ENCODE measurements at regions not wholly inside any gene's neighbourhood (a gene's known extent, or its start where the extent isn't known, plus 50 kb on each side); places are given as distances from the start of the nearest gene placed in this dataset.

DNA sequence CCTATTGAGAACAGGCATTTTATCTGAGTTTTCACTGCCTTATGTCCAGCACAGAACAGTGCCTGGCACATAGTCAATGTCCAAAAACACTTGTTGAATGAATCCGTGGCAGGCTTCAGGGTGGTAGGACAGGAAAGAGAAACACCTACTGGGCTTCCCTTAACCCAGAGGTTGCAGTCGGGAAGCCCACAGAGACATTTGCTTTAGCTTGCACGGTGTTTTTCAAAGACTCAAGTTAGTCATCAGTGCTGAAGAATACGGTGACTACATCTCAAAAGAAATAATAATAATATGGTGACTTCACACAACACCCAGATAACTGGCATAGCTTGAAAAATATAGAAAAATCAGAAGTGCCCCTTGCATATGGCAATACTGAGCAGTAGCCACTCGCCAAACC, 160.4 kb downstream of the CD83 start:
- Histone ChIP-seq H3K27me3 (ENCODE audit: control insufficient read depth in 3 of 3, insufficient read depth in 3 of 3, low read length in 2 of 3) (no peaks in the 10 kb centered on the region), H3K4me1 (ENCODE audit: control insufficient read depth in 5 of 5, insufficient read depth in 5 of 5, low read length in 5 of 5) (peaks cover 0 to 20% (median 15%) of the 10 kb centered on the region in 5 donors), H3K9ac (ENCODE audit: insufficient read depth in 1 of 2, low read length in 2 of 2) (no peak overlapping the region), H3K27ac (ENCODE audit: low read depth in 1 of 2, low read length in 1 of 2) (no peak overlapping the region), H3K9me3 (ENCODE audit: control insufficient read depth in 4 of 4, insufficient read depth in 3 of 4, low read length in 3 of 4) (peaks cover 0 to 4% (median 1%) of the 10 kb centered on the region in 4 donors), H3K4me3 (no peak overlapping the region), H3K36me3 (ENCODE audit: control insufficient read depth in 4 of 4, insufficient read depth in 4 of 4, low read length in 4 of 4) (no peaks in the 10 kb centered on the region)
- no peak for DNase-seq
- 83 to 85% methylated on average over 5 of the region's 5 CpGs for WGBS, 2 donors
- ATAC-seq (ENCODE audit: insufficient read depth, low FRiP score), result no peak
- TF ChIP-seq, protein P1, sequence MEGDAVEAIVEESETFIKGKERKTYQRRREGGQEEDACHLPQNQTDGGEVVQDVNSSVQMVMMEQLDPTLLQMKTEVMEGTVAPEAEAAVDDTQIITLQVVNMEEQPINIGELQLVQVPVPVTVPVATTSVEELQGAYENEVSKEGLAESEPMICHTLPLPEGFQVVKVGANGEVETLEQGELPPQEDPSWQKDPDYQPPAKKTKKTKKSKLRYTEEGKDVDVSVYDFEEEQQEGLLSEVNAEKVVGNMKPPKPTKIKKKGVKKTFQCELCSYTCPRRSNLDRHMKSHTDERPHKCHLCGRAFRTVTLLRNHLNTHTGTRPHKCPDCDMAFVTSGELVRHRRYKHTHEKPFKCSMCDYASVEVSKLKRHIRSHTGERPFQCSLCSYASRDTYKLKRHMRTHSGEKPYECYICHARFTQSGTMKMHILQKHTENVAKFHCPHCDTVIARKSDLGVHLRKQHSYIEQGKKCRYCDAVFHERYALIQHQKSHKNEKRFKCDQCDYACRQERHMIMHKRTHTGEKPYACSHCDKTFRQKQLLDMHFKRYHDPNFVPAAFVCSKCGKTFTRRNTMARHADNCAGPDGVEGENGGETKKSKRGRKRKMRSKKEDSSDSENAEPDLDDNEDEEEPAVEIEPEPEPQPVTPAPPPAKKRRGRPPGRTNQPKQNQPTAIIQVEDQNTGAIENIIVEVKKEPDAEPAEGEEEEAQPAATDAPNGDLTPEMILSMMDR (IDR thresholded peaks at IDR 0.05; ENCODE audit: control extremely low read depth, extremely low read depth), result no peak

DNA sequence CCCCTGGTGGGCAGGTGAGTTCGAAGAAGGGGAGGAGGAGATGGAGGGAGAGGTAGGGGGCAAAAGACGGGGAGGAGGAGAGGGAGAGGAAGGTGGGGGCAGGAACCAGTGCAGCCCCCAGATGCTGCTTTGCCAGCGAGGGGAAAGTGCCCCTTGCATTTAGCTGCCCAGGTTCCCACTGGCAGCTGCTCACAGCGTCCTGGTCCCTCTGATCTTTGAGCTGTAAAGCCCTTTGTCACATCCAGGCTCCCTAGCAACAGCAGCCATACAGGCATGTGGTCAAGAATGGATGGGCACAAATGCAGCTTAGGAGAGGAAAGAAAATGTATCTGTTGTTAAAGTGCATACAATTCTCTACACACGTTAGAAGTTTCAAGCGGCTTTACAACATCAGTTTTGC, 160.9 kb downstream of the CD83 start:
- DNase-seq (no peak), ATAC-seq (ENCODE audit: insufficient read depth, low FRiP score) (no peak)
- H3K27me3 ChIP-seq (ENCODE audit: control insufficient read depth in 3 of 3, insufficient read depth in 3 of 3, low read length in 2 of 3), result no peaks in the 10 kb centered on the region
- no peak overlapping the region for H3K27ac ChIP-seq (ENCODE audit: low read depth in 1 of 2, low read length in 1 of 2)
- no peak overlapping the region for H3K4me3 ChIP-seq
- TF ChIP-seq, protein P1 (IDR thresholded peaks at IDR 0.05; ENCODE audit: control extremely low read depth, extremely low read depth), result no peak
- H3K4me1 ChIP-seq (ENCODE audit: control insufficient read depth in 5 of 5, insufficient read depth in 5 of 5, low read length in 5 of 5), result peaks cover 0 to 20% (median 15%) of the 10 kb centered on the region in 5 donors
- WGBS, 2 donors, result 88 to 92% methylated on average over 6 of the region's 6 CpGs
- peaks cover 0 to 4% (median 1%) of the 10 kb centered on the region in 4 donors for H3K9me3 ChIP-seq (ENCODE audit: control insufficient read depth in 4 of 4, insufficient read depth in 3 of 4, low read length in 3 of 4)
- no peak overlapping the region for H3K9ac ChIP-seq (ENCODE audit: insufficient read depth in 1 of 2, low read length in 2 of 2)
- H3K36me3 ChIP-seq (ENCODE audit: control insufficient read depth in 4 of 4, insufficient read depth in 4 of 4, low read length in 4 of 4), result no peaks in the 10 kb centered on the region

DNA sequence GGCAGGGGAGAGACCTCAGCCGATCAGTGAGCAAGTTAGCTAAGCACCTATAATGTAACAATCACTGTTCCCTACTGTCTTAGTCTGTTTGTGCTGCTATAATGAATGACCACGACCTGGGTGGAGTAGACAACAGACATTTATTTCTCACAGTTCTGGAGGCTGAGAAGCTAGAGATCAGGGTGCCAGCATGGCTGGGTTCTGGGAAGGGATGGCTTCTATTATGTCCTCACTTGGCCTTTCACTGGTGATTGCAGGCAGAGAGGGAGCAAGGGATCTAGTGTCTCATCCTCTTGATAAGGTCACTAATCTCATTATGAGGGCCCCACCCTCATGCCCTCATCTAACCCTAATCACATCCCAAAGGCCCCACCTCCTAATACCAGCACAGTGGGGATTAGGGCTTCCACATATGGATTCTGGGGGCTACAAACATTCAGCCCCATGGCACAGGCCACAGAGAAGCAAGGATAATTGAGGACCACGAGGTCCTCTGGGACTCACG, 162.5 kb downstream of the CD83 start:
- ATAC-seq (ENCODE audit: insufficient read depth, low FRiP score), result no peak
- 92% methylated on average over 4 of the region's 4 CpGs for WGBS, 2 donors
- H3K9me3 ChIP-seq (ENCODE audit: control insufficient read depth in 4 of 4, insufficient read depth in 3 of 4, low read length in 3 of 4), result peaks cover 0 to 4% (median 1%) of the 10 kb centered on the region in 4 donors

More for the DNA sequence above, 162.5 kb downstream of the CD83 start:
- no peak overlapping the region for H3K27ac ChIP-seq (ENCODE audit: low read depth in 1 of 2, low read length in 1 of 2)
- DNase-seq, result no peak
- H3K36me3 ChIP-seq (ENCODE audit: control insufficient read depth in 4 of 4, insufficient read depth in 4 of 4, low read length in 4 of 4), result no peaks in the 10 kb centered on the region
- no peak overlapping the region for H3K9ac ChIP-seq (ENCODE audit: insufficient read depth in 1 of 2, low read length in 2 of 2)
- peaks cover 0 to 11% (median 9%) of the 10 kb centered on the region in 5 donors for H3K4me1 ChIP-seq (ENCODE audit: control insufficient read depth in 5 of 5, insufficient read depth in 5 of 5, low read length in 5 of 5)
- no peak overlapping the region for H3K4me3 ChIP-seq
- TF ChIP-seq, protein P1 (IDR thresholded peaks at IDR 0.05; ENCODE audit: control extremely low read depth, extremely low read depth), result no peak
- H3K27me3 ChIP-seq (ENCODE audit: control insufficient read depth in 3 of 3, insufficient read depth in 3 of 3, low read length in 2 of 3), result no peaks in the 10 kb centered on the region
